ENCODE measurements at regions not wholly inside any gene's neighbourhood (a gene's known extent, or its start where the extent isn't known, plus 50 kb on each side); places are given as distances from the start of the nearest gene placed in this dataset.

GRCh38 chr2:128577141-128577930 lies 258.7 kb upstream of the HS6ST1 start:
- TF ChIP-seq EZH2phosphoT487 (IDR thresholded peaks at IDR 0.05; ENCODE audit: low read depth, severe bottlenecking, unreplicated experiment) (no peak), CTCF (IDR thresholded peaks at IDR 0.05; ENCODE audit: poor library complexity) (no peak), EZH2 (IDR thresholded peaks at IDR 0.05; ENCODE audit: borderline replicate concordance) (no peak)
